ENCODE measurements at regions not wholly inside any gene's neighbourhood (a gene's known extent, or its start where the extent isn't known, plus 50 kb on each side); places are given as distances from the start of the nearest gene placed in this dataset.

GRCh38 chr5:68830377-68830898, 263.4 kb upstream of the SLC30A5 start:
- H3K27me3 ChIP-seq (ENCODE audit: control insufficient read depth, insufficient read depth, low read length) = no peaks in the 10 kb centered on the region; the same call in 1 of the 2 replicates
- CTCF ChIA-PET = no interaction called here
- no peak for TF ChIP-seq CTCF (IDR thresholded peaks at IDR 0.05; ENCODE audit: insufficient read depth, low read depth, low read length)
- no peak for DNase-seq (ENCODE audit: low read depth)
- POLR2A ChIA-PET = no interaction called here
- H3K36me3 ChIP-seq (ENCODE audit: control insufficient read depth, insufficient read depth, low read length) = no peaks in the 10 kb centered on the region
- no peak overlapping the region for H3K4me3 ChIP-seq (ENCODE audit: low read depth, low read length)

- no peak for TF ChIP-seq CTCF (IDR thresholded peaks at IDR 0.05; ENCODE audit: insufficient read depth, low read depth, low read length)
- ChIA-PET CTCF (no interaction called here), POLR2A (no interaction called here)
- no peaks in the 10 kb centered on the region for H3K36me3 ChIP-seq (ENCODE audit: control insufficient read depth, insufficient read depth, low read length)
- DNase-seq (ENCODE audit: low read depth) = peak; percentile 20
- H3K27me3 ChIP-seq (ENCODE audit: control insufficient read depth, insufficient read depth, low read length) = peaks cover 3% of the 10 kb centered on the region
- no peak overlapping the region for H3K4me3 ChIP-seq (ENCODE audit: low read depth, low read length)
Measured at GRCh38 chr5:68834491-68834981, 259.3 kb upstream of the SLC30A5 start.

- Histone ChIP-seq H3K36me3 (ENCODE audit: control insufficient read depth, insufficient read depth, low read length) (no peaks in the 10 kb centered on the region), H3K27me3 (ENCODE audit: control insufficient read depth, insufficient read depth, low read length) (peaks cover 3% of the 10 kb centered on the region; the same call in 1 of the 2 replicates), H3K4me3 (ENCODE audit: low read depth, low read length) (no peak overlapping the region)
- no peak for DNase-seq (ENCODE audit: low read depth)
- TF ChIP-seq CTCF (IDR thresholded peaks at IDR 0.05; ENCODE audit: insufficient read depth, low read depth, low read length) = no peak
- ChIA-PET POLR2A (no interaction called here), CTCF (interaction anchor here (1.0 to 1.4 kb wide), 3 partner anchors 10 to 25 kb away, joined by 3 to 4 read pairs (median 4); no protein-coding TSS in a partner anchor)
Measured at GRCh38 chr5:68838157-68838718, 255.6 kb upstream of the SLC30A5 start.

GRCh38 chr5:68839019-68839552, 254.7 kb upstream of the SLC30A5 start:
- ChIA-PET CTCF (interaction anchor here (1.0 to 1.4 kb wide), 2 partner anchors 9 to 13 kb away, joined by 3 to 4 read pairs; no protein-coding TSS in a partner anchor), POLR2A (interaction anchor here (0.6 to 0.7 kb wide), 2 partner anchors 455 to 995 kb away, joined by 3 read pairs; no protein-coding TSS in a partner anchor)
- peak; percentile 81 for DNase-seq (ENCODE audit: low read depth)
- no peak overlapping the region for H3K4me3 ChIP-seq (ENCODE audit: low read depth, low read length)
- no peaks in the 10 kb centered on the region for H3K36me3 ChIP-seq (ENCODE audit: control insufficient read depth, insufficient read depth, low read length)
- TF ChIP-seq CTCF (IDR thresholded peaks at IDR 0.05; ENCODE audit: insufficient read depth, low read depth, low read length) = no peak
- peaks cover 3% of the 10 kb centered on the region; the same call in 1 of the 2 replicates for H3K27me3 ChIP-seq (ENCODE audit: control insufficient read depth, insufficient read depth, low read length)

GRCh38 chr5:68843624-68844364, 250.0 kb upstream of the SLC30A5 start:
- no peaks in the 10 kb centered on the region for H3K36me3 ChIP-seq (ENCODE audit: control insufficient read depth, insufficient read depth, low read length)
- DNase-seq (ENCODE audit: low read depth) = no peak
- CTCF ChIA-PET = interaction anchor here (1.3 kb wide), 1 partner anchor 39 kb away, joined by 4 read pairs; no protein-coding TSS in a partner anchor
- no peak overlapping the region for H3K4me3 ChIP-seq (ENCODE audit: low read depth, low read length)
- no peak for TF ChIP-seq CTCF (IDR thresholded peaks at IDR 0.05; ENCODE audit: insufficient read depth, low read depth, low read length)
- no peaks in the 10 kb centered on the region for H3K27me3 ChIP-seq (ENCODE audit: control insufficient read depth, insufficient read depth, low read length)
- POLR2A ChIA-PET = no interaction called here

All from BJ (cell line).